ENCODE measurements at regions not wholly inside any gene's neighbourhood (a gene's known extent, or its start where the extent isn't known, plus 50 kb on each side); places are given as distances from the start of the nearest gene placed in this dataset.

DNA sequence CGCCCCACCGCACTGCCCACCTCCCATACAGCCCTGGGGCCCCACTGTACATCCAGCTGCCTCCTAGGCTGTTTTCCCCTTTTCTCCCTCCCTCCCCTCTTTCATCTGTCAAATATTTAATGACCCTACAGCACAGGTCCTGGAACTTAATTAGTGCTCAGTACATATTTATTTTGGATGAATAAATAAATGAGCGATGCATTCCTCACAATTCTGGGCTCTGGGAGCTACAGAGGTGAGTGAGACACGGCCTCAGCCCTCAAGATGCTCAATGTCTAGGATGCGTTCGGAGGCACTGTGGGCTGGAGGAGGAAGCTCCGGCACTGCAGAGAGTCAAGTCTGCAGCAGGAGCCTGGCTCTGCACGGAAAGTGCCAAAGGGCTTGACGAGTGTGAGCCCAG, 175.0 kb downstream of the FAM43A start:
- Histone ChIP-seq H3K4me2 (ENCODE audit: low read depth, low read length) (no peak overlapping the region), H2AFZ (ENCODE audit: low read length) (no peak overlapping the region), H3F3A (ENCODE audit: insufficient read depth, low read length) (no peaks in the 10 kb centered on the region), H3K79me2 (ENCODE audit: low read length) (no peaks in the 10 kb centered on the region), H3K9ac (ENCODE audit: low read length) (no peak overlapping the region), H3K36me3 (replicated peaks; ENCODE audit: insufficient read depth, low read length) (no peaks in the 10 kb centered on the region), H3K9me3 (replicated peaks; ENCODE audit: insufficient read depth, low read length) (no peaks in the 10 kb centered on the region), H3K4me3 (ENCODE audit: low read length) (no peak overlapping the region), H3K9me2 (replicated peaks; ENCODE audit: insufficient read depth, low read length) (no peaks in the 10 kb centered on the region), H4K20me1 (ENCODE audit: insufficient read depth, low read length) (no peaks in the 10 kb centered on the region), H3K27me3 (replicated peaks; ENCODE audit: insufficient read depth, low read length) (no peaks in the 10 kb centered on the region), H3K4me1 (ENCODE audit: low read length) (no peaks in the 10 kb centered on the region), H3K27ac (ENCODE audit: low read length) (no peak overlapping the region)
- no peak for TF ChIP-seq EZH2 (optimal IDR thresholded peaks at IDR 0.05; ENCODE audit: low read depth, low read length)
- DNase-seq: no peak

DNA sequence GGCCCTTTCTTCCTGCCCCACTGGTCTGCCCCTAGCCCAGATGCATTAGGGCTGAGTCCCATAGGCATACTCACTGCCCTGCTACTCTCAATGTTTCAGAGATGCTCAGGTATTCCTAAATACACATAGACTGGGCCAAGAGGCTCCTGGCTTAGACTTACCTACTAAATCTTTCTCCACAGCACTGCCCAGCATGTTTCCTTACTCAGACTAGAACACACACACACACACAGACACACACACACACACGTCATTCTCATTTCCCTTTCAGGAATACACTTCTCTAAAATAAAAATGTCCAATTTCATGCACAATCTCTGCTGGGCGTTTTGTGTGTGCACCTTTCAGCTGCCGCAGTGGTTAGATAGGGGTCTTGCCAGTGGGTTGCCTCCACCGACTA, 175.7 kb downstream of the FAM43A start:
- no peak for TF ChIP-seq CTCF (IDR thresholded peaks at IDR 0.05; ENCODE audit: low read length)
- TF ChIP-seq EZH2 (optimal IDR thresholded peaks at IDR 0.05; ENCODE audit: low read depth, low read length): no peak
- TF ChIP-seq EZH2phosphoT487 (IDR thresholded peaks at IDR 0.05; ENCODE audit: low read length): no peak
- Histone ChIP-seq H3K9ac (ENCODE audit: low read length) (no peak overlapping the region), H3K4me2 (ENCODE audit: low read depth, low read length) (no peak overlapping the region), H3K36me3 (replicated peaks; ENCODE audit: insufficient read depth, low read length) (no peaks in the 10 kb centered on the region), H3K27ac (ENCODE audit: low read length) (no peak overlapping the region), H2AFZ (ENCODE audit: low read length) (no peak overlapping the region), H3K79me2 (ENCODE audit: low read length) (no peaks in the 10 kb centered on the region), H4K20me1 (ENCODE audit: insufficient read depth, low read length) (no peaks in the 10 kb centered on the region), H3K27me3 (replicated peaks; ENCODE audit: insufficient read depth, low read length) (no peaks in the 10 kb centered on the region), H3K4me1 (ENCODE audit: low read length) (no peaks in the 10 kb centered on the region), H3F3A (ENCODE audit: insufficient read depth, low read length) (no peaks in the 10 kb centered on the region), H3K4me3 (ENCODE audit: low read length) (no peak overlapping the region), H3K9me3 (replicated peaks; ENCODE audit: insufficient read depth, low read length) (no peaks in the 10 kb centered on the region), H3K9me2 (replicated peaks; ENCODE audit: insufficient read depth, low read length) (no peaks in the 10 kb centered on the region)
- DNase-seq: no peak

- no peak for DNase-seq
- Histone ChIP-seq H3F3A (ENCODE audit: insufficient read depth, low read length) (no peaks in the 10 kb centered on the region), H3K27ac (ENCODE audit: low read length) (no peak overlapping the region), H2AFZ (ENCODE audit: low read length) (no peak overlapping the region), H3K4me1 (ENCODE audit: low read length) (no peaks in the 10 kb centered on the region), H3K36me3 (replicated peaks; ENCODE audit: insufficient read depth, low read length) (no peaks in the 10 kb centered on the region), H4K20me1 (ENCODE audit: insufficient read depth, low read length) (no peaks in the 10 kb centered on the region), H3K79me2 (ENCODE audit: low read length) (no peaks in the 10 kb centered on the region), H3K4me2 (ENCODE audit: low read depth, low read length) (no peak overlapping the region), H3K27me3 (replicated peaks; ENCODE audit: insufficient read depth, low read length) (no peaks in the 10 kb centered on the region), H3K9ac (ENCODE audit: low read length) (no peak overlapping the region), H3K4me3 (ENCODE audit: low read length) (no peak overlapping the region), H3K9me2 (replicated peaks; ENCODE audit: insufficient read depth, low read length) (no peaks in the 10 kb centered on the region), H3K9me3 (replicated peaks; ENCODE audit: insufficient read depth, low read length) (no peaks in the 10 kb centered on the region)
- TF ChIP-seq EZH2phosphoT487 (IDR thresholded peaks at IDR 0.05; ENCODE audit: low read length): no peak
- no peak for TF ChIP-seq CTCF (IDR thresholded peaks at IDR 0.05; ENCODE audit: low read length)
- no peak for TF ChIP-seq EZH2 (optimal IDR thresholded peaks at IDR 0.05; ENCODE audit: low read depth, low read length)
These were observed 179.4 kb downstream of the FAM43A start for GRCh38 chr3:194865061-194865460.

- Histone ChIP-seq H3F3A (ENCODE audit: insufficient read depth, low read length) (no peaks in the 10 kb centered on the region), H3K27ac (ENCODE audit: low read length) (no peak overlapping the region), H3K4me3 (ENCODE audit: low read length) (no peak overlapping the region), H4K20me1 (ENCODE audit: insufficient read depth, low read length) (no peaks in the 10 kb centered on the region), H2AFZ (ENCODE audit: low read length) (no peak overlapping the region), H3K9me3 (replicated peaks; ENCODE audit: insufficient read depth, low read length) (no peaks in the 10 kb centered on the region), H3K9ac (ENCODE audit: low read length) (no peak overlapping the region), H3K79me2 (ENCODE audit: low read length) (no peaks in the 10 kb centered on the region), H3K4me1 (ENCODE audit: low read length) (no peaks in the 10 kb centered on the region), H3K36me3 (replicated peaks; ENCODE audit: insufficient read depth, low read length) (no peaks in the 10 kb centered on the region), H3K27me3 (replicated peaks; ENCODE audit: insufficient read depth, low read length) (no peaks in the 10 kb centered on the region), H3K4me2 (ENCODE audit: low read depth, low read length) (no peak overlapping the region), H3K9me2 (replicated peaks; ENCODE audit: insufficient read depth, low read length) (no peaks in the 10 kb centered on the region)
- TF ChIP-seq EZH2phosphoT487 (IDR thresholded peaks at IDR 0.05; ENCODE audit: low read length): no peak
- TF ChIP-seq CTCF (IDR thresholded peaks at IDR 0.05; ENCODE audit: low read length): no peak
- TF ChIP-seq EZH2 (optimal IDR thresholded peaks at IDR 0.05; ENCODE audit: low read depth, low read length): no peak
- no peak for DNase-seq
These were observed 179.9 kb downstream of the FAM43A start for GRCh38 chr3:194865615-194866014.

All from MM.1S (cell line).